ENCODE measurements at regions not wholly inside any gene's neighbourhood (a gene's known extent, or its start where the extent isn't known, plus 50 kb on each side); places are given as distances from the start of the nearest gene placed in this dataset.

DNA sequence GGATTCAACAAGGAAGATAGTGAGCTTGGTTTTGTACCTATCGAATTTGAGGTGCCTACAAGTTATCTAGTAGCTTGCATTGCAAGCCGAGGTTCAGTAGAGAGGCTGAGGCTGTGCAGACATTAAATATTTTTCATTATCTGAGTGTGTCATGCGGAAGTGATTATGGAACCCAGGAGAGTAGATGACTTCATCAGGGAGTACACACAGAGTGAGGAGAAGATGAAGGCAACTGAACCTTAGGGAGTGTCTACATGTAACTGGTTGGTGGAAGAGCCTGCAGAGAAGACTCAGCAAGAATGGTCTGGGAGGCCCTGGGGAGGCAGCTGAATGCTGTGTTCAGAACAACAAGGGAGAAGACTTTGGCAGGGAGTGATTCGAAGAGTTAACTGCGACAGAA is 393.9 kb downstream of the ARHGEF28 start:
- no peak for TF ChIP-seq POLR2AphosphoS5 (IDR thresholded peaks at IDR 0.05; ENCODE audit: low read depth, low read length)
- no peak for TF ChIP-seq POLR2A (IDR thresholded peaks at IDR 0.05; ENCODE audit: low read depth, low read length)
